NB4 (cell line): ENCODE measurements at regions not wholly inside any gene's neighbourhood (a gene's known extent, or its start where the extent isn't known, plus 50 kb on each side); places are given as distances from the start of the nearest gene placed in this dataset.

Experiments used
- MYC ChIP-seq: IDR thresholded peaks from 2 replicates; pipeline ENCODE4 v1.6.1; 2011; ENCODE audit warnings: low read depth, low read length
- POLR2A ChIP-seq: IDR thresholded peaks from 2 replicates; pipeline ENCODE4 v1.6.1; 2011; ENCODE audit warnings: mild to moderate bottlenecking; ENCODE audit not compliant: insufficient read length; ENCODE audit errors: extremely low read depth
- TF ChIP-seq, protein P1 (sequence below): IDR thresholded peaks from one replicate; pipeline ENCODE4 v1.5.1; 2012; ENCODE audit warnings: low read depth, low read length
- TF ChIP-seq, protein P2 (sequence below): IDR thresholded peaks from 2 replicates; pipeline ENCODE4 v1.6.1; 2011; ENCODE audit warnings: low read depth, low read length

DNA sequence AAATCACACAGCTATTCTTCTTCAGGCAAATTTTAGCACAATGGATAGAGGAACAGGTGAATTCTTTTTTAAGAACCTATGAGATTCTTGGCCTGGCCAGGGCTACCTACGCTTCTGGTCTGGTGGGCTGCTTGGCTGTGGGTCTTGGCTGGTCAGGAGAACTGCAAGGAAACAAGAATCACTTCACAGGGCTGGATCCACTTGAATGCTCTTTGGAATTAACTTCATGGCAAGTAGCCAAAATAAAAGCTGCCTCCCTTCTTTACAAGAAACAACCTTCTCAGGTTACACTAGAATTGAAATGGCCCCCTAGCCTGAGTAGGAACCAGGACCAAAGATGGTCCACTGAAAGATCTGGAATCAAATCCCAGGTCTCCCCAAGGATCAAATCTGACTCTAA, 519.1 kb downstream of the IQCM start:
- TF ChIP-seq, protein P1, sequence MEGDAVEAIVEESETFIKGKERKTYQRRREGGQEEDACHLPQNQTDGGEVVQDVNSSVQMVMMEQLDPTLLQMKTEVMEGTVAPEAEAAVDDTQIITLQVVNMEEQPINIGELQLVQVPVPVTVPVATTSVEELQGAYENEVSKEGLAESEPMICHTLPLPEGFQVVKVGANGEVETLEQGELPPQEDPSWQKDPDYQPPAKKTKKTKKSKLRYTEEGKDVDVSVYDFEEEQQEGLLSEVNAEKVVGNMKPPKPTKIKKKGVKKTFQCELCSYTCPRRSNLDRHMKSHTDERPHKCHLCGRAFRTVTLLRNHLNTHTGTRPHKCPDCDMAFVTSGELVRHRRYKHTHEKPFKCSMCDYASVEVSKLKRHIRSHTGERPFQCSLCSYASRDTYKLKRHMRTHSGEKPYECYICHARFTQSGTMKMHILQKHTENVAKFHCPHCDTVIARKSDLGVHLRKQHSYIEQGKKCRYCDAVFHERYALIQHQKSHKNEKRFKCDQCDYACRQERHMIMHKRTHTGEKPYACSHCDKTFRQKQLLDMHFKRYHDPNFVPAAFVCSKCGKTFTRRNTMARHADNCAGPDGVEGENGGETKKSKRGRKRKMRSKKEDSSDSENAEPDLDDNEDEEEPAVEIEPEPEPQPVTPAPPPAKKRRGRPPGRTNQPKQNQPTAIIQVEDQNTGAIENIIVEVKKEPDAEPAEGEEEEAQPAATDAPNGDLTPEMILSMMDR: no peak
- TF ChIP-seq POLR2A: no peak
- TF ChIP-seq, protein P2, sequence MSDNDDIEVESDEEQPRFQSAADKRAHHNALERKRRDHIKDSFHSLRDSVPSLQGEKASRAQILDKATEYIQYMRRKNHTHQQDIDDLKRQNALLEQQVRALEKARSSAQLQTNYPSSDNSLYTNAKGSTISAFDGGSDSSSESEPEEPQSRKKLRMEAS: no peak
- no peak for TF ChIP-seq MYC
